IPS-15b (cell line): ENCODE measurements at regions not wholly inside any gene's neighbourhood (a gene's known extent, or its start where the extent isn't known, plus 50 kb on each side); places are given as distances from the start of the nearest gene placed in this dataset.

Experiments used
- H3K27me3 ChIP-seq: one replicate; pipeline ENCODE4 v1.6.1; 2013; ENCODE audit warnings: low read length; ENCODE audit not compliant: control insufficient read depth, insufficient read depth
- H3K36me3 ChIP-seq: one replicate; pipeline ENCODE4 v1.6.1; 2013; ENCODE audit warnings: low read length; ENCODE audit not compliant: control insufficient read depth, insufficient read depth
- H3K4me1 ChIP-seq: one replicate; pipeline ENCODE4 v1.6.1; 2013; ENCODE audit warnings: mild to moderate bottlenecking, low read length; ENCODE audit not compliant: control insufficient read depth, insufficient read depth
- H3K4me3 ChIP-seq: one replicate; pipeline ENCODE4 v1.5.1; 2013; ENCODE audit warnings: low read depth, low read length
- H3K9ac ChIP-seq: one replicate; pipeline ENCODE4 v1.6.1; 2013; ENCODE audit warnings: low read depth, mild to moderate bottlenecking, low read length
- H3K9me3 ChIP-seq: one replicate; pipeline ENCODE4 v1.6.1; 2013; ENCODE audit warnings: mild to moderate bottlenecking, low read length; ENCODE audit not compliant: control insufficient read depth, insufficient read depth

DNA sequence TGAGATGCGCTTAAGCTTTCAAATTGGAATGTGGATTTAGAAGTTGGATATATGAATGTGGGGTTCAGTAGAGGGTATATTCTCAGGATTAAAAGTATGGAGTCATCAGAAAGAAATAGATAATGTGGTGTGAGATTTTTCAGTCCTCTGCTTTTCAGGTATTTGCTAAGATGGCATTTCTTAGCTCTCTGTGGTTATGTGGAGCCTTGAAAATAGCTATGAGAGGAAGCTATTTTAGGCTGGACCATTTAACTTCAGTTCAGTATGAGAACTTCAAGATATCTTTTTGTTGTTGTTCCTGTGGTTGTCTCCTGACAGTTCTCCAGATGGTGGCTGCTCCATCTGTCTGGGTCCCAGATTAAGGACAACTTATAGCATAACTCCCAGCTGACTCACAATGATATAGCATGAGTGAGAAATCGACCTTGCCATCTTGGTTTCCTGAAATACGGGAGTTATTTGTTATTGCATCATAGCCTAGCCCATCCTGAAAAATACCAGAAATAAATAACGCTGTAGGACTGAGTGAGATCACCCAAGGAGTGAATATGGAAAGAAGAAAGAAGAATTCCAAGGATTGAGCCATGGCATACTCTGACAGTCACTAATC lies 461.5 kb downstream of the ANXA1 start:
- H3K4me1 ChIP-seq = peaks cover 14% of the 10 kb centered on the region
- no peak overlapping the region for H3K9ac ChIP-seq
- no peak overlapping the region for H3K4me3 ChIP-seq
- H3K36me3 ChIP-seq = no peaks in the 10 kb centered on the region
- no peaks in the 10 kb centered on the region for H3K9me3 ChIP-seq
- H3K27me3 ChIP-seq = no peaks in the 10 kb centered on the region

DNA sequence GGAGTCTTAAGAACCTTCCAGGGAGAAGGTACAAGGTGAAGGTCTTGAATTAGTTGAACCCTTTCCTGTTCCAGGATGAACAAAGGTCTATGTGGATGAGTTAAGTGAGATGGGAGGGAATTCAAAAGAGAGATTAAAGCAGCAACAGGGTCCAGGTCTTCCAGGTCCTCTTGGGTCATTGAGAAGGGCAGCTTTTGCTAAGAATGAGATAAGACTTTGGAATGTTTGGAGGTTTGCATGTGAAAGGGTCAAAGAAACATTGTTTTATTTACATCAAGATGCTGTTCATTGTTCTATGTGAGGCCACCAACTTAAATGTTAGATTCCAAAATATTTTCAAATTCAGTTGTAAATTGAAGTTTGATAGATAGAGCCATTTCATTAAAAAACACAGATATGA lies 463.9 kb downstream of the ANXA1 start:
- no peak overlapping the region for H3K4me3 ChIP-seq
- no peaks in the 10 kb centered on the region for H3K9me3 ChIP-seq
- no peaks in the 10 kb centered on the region for H3K36me3 ChIP-seq
- H3K27me3 ChIP-seq = no peaks in the 10 kb centered on the region
- peaks cover 14% of the 10 kb centered on the region for H3K4me1 ChIP-seq
- H3K9ac ChIP-seq = no peak overlapping the region

DNA sequence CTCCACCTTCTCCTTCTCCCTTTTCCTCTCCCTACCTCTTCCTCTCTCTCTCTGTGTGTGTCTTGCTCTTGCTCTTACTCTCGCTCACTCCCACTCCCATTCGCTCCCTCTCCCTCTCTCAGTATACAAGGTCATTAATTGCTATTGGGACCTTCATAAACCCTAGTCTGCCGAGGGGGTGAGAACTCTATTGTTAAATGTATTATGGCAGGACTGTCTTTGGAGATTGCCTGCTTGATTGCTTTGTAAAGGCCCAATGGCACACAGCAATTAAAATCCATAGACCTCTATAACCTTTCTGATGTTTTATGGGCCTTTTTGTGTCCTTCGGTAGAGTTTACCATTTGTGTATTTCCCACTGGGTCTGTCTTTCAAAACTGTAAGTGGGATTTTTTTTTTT lies 465.9 kb downstream of the ANXA1 start:
- Histone ChIP-seq H3K9ac (no peak overlapping the region), H3K4me3 (no peak overlapping the region), H3K27me3 (no peaks in the 10 kb centered on the region), H3K9me3 (no peaks in the 10 kb centered on the region), H3K4me1 (peaks cover 14% of the 10 kb centered on the region), H3K36me3 (no peaks in the 10 kb centered on the region)

DNA sequence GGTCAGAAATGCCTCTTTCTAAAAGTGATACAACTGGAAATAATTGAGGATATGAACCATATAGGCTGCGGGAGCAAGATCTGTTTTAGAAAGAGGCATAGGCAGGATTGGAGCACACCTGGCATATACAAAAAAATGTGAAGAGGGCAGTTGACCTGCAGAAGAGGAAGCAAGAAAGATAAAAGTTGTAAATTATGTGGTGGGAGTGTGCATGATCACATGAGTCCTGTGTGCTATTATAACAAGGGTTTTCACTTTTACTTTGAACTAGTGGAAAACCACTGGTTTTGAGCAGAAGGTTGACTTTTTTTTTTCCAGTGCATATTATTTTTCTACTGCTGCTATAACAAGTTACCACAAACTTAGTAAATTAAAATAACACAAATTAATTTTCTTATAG lies 489.3 kb downstream of the ANXA1 start:
- H3K9me3 ChIP-seq = no peaks in the 10 kb centered on the region
- H3K4me3 ChIP-seq = no peak overlapping the region
- no peaks in the 10 kb centered on the region for H3K36me3 ChIP-seq
- H3K9ac ChIP-seq = no peak overlapping the region
- H3K4me1 ChIP-seq = no peaks in the 10 kb centered on the region
- no peaks in the 10 kb centered on the region for H3K27me3 ChIP-seq

DNA sequence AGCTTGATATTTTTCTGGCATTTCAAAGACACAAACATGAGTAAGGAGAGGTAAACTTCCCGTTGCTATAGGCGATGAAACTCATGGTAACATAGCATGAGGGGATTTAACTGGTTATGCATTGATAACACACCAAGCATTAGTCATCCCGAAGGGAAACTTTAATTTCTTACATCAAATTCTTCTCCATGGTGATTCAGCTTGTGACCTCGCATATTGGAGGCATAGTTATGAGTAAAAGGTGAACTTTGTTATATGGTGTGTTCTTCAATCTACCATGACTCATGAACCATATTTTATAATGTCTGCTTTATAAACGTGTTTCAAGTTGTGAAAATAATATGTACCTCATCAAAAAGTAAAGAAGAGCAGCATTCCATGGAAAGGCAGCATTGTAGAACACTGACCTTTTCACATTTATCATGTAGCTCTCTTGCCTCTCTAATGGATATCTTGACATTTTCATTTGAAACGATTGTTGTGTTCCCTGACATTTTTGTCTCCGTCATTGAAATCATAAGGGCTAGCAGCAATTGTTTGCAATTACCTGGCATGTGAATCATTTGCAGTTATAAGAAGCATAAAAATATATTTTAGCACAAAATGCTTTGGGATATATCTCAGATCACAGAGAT lies 491.8 kb downstream of the ANXA1 start:
- no peak overlapping the region for H3K4me3 ChIP-seq
- H3K4me1 ChIP-seq = no peaks in the 10 kb centered on the region

DNA sequence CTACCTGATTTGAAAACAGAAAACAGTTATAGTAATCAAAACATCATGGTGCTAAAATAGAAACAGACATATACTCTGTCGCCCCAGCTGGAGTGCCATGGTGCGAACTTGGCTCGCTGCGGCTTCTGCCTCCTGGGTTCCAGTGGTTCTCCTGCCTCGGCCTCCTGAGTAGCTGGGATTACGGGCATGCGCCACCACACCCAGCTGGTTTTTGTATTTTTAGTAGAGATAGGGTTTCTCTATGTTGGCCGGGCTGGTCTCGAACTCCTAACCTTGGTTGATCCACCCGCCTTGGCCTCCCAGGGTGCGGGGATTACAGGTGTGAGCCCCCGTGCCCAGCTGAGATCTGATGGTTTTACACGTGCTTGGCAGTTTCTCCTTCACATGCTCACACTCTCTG lies 495.9 kb downstream of the ANXA1 start:
- no peaks in the 10 kb centered on the region for H3K27me3 ChIP-seq
- H3K4me1 ChIP-seq = no peaks in the 10 kb centered on the region
- no peaks in the 10 kb centered on the region for H3K36me3 ChIP-seq
- H3K9ac ChIP-seq = no peak overlapping the region
- no peak overlapping the region for H3K4me3 ChIP-seq
- no peaks in the 10 kb centered on the region for H3K9me3 ChIP-seq

More for the DNA sequence above, 491.8 kb downstream of the ANXA1 start:
- Histone ChIP-seq H3K9ac (no peak overlapping the region), H3K9me3 (no peaks in the 10 kb centered on the region), H3K36me3 (no peaks in the 10 kb centered on the region), H3K27me3 (no peaks in the 10 kb centered on the region)

DNA sequence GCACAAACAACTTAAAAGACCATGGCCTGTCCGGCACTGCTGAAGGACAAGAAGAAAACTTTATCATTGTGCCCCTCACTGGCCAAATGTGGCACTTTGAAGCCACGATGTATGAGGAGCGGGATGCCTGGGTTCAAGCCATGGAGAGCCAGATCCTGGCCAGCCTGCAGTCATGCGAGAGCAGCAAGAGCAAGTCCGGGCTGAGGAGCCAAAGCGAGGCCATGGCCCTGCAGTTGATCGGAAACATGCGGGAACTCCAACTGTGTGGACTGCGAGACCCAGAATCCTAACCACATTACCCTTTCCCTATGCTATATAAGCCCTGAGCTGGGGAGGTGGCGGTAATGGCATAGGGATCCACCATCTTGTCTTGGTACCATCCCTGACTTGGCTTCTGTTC lies 497.9 kb downstream of the ANXA1 start:
- H3K9me3 ChIP-seq = no peaks in the 10 kb centered on the region
- H3K9ac ChIP-seq = no peak overlapping the region
- no peak overlapping the region for H3K4me3 ChIP-seq
- H3K36me3 ChIP-seq = no peaks in the 10 kb centered on the region
- no peaks in the 10 kb centered on the region for H3K27me3 ChIP-seq
- H3K4me1 ChIP-seq = no peaks in the 10 kb centered on the region

DNA sequence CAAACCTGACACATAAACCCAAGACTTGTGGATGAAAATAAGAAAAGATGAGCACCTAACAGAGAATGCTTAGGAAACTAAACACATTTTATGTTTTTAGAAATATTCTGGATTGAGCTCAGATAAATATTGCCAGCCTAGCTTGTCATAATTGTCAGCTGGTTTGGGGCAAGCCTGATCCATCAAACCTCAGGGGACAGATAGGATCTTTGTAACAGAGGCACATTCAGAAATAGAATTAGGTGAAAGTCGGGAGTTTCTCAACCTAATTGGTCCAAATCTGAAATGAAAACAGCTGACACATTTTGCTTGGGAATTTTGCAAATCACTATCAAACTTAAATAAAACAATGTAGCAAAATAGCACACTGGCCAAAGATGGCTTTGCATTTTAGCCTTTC lies 503.7 kb downstream of the ANXA1 start:
- Histone ChIP-seq H3K4me3 (no peak overlapping the region), H3K4me1 (peaks cover 3% of the 10 kb centered on the region), H3K9me3 (no peaks in the 10 kb centered on the region), H3K36me3 (no peaks in the 10 kb centered on the region), H3K9ac (no peak overlapping the region), H3K27me3 (no peaks in the 10 kb centered on the region)

DNA sequence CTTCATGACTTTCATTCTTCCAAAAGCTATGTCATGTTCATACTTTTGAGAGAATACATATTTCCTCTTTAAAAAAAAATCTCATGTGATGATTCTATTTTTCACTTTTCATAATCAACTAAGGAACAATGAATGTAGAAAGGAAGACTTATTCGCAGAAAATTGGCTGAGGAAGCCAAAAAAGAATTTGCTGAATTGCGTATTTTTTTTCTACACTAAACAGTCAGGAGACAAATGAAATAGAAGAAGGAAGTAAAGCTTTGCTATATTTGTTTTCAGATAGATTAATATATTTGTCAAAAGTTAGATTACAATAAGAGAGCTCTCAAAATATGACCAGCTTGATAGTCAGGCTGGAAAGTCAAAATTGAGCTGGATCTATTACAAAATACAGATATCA lies 504.2 kb downstream of the ANXA1 start:
- Histone ChIP-seq H3K27me3 (no peaks in the 10 kb centered on the region), H3K9ac (no peak overlapping the region), H3K9me3 (no peaks in the 10 kb centered on the region), H3K4me1 (peaks cover 3% of the 10 kb centered on the region), H3K4me3 (no peak overlapping the region), H3K36me3 (no peaks in the 10 kb centered on the region)

DNA sequence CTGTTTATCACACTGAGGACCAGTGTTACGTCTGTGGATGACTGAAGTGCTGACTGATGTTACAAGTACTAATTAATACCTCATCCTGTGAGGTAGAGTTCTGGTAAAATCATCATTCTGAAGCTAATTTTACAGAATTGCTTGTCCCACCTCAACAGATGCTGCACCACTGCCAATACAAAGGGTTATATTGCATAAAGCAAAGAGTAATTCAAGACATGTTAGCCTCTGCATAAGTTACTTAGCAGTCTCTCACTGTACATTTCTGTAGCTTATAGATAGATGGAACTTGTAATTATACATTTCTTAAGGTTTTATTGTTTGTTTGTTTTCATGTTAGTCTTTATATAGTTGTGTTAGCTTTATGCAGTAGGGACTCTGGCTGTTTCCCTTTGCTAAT lies 513.6 kb downstream of the ANXA1 start:
- no peaks in the 10 kb centered on the region for H3K27me3 ChIP-seq
- no peaks in the 10 kb centered on the region for H3K4me1 ChIP-seq
- no peak overlapping the region for H3K4me3 ChIP-seq
- H3K9ac ChIP-seq = no peak overlapping the region
- H3K9me3 ChIP-seq = no peaks in the 10 kb centered on the region
- H3K36me3 ChIP-seq = no peaks in the 10 kb centered on the region

DNA sequence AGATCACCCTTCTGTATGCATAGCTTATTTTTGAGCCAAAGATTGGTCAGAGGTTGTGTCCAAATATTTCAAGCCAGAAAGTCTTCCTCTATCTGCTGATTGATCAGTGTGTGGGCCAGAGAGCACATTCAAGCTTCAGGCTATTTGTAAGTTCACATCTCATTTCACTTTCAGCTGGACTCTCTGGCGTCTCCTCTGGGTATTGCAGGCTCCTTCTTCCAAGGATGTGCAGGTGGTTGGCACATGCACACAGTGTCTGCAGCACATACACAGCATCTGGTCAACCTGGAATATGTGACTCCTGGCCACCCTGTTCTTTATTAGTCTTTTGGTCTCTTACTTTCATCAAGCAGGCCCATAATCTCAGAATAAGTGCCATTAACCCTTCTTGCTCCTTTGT lies 516.1 kb downstream of the ANXA1 start:
- Histone ChIP-seq H3K9me3 (no peaks in the 10 kb centered on the region), H3K9ac (no peak overlapping the region), H3K4me1 (no peaks in the 10 kb centered on the region), H3K4me3 (no peak overlapping the region), H3K27me3 (no peaks in the 10 kb centered on the region), H3K36me3 (no peaks in the 10 kb centered on the region)

DNA sequence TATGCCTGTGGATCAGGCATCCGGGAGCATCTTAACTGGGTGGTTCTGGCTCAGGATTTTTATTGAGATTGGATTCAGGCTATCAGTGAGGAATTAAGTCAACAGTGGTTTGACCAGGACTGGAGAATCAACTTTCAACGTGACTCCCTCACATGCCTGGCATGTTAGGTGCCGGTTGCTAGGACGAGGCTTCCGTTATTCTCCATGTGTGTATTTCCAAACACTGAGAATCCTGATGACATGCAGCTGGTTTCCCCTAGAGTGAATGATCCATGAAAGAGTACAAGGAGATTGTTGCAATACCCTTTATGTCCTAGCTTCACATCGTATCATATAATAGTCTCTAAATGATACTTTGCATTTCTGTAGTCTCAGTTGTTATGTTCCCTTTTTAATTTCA lies 529.2 kb downstream of the ANXA1 start:
- no peak overlapping the region for H3K4me3 ChIP-seq
- H3K4me1 ChIP-seq = no peaks in the 10 kb centered on the region
- no peaks in the 10 kb centered on the region for H3K9me3 ChIP-seq
- H3K36me3 ChIP-seq = no peaks in the 10 kb centered on the region
- H3K9ac ChIP-seq = no peak overlapping the region
- H3K27me3 ChIP-seq = no peaks in the 10 kb centered on the region
